AG04450 (cell line): ENCODE measurements at regions not wholly inside any gene's neighbourhood (a gene's known extent, or its start where the extent isn't known, plus 50 kb on each side); places are given as distances from the start of the nearest gene placed in this dataset.

Source experiments
- CTCF ChIA-PET: fragments of 300-600, 350-600 bp; formaldehyde crosslinking; extraction: SDS; loops from one replicate; lab custom pipeline; 2022; ENCODE audit warnings: antibody characterized with exemption, inconsistent platforms; lab: Charles Lee
- POLR2A ChIA-PET: fragments of 350-600 bp; formaldehyde crosslinking; extraction: SDS; loops from one replicate; lab custom pipeline; 2021; ENCODE audit warnings: antibody characterized with exemption, inconsistent platforms; lab: Yijun Ruan, JAX
- DNase-seq: peaks from one replicate; pipeline ENCODE4 v3.0.0-alpha.2; 2011; ENCODE audit warnings: low read depth, low spot score
- H3K27ac ChIP-seq: one replicate; pipeline ENCODE4 v1.5.1; 2012; ENCODE audit warnings: low read depth, low read length, control low read depth
- H3K27me3 ChIP-seq: one replicate; pipeline ENCODE4 v1.6.0; 2012; ENCODE audit warnings: low read length; ENCODE audit not compliant: control insufficient read depth, insufficient read depth
- H3K4me3 ChIP-seq: 2 replicates; pipeline ENCODE4 v1.5.1; 2011; ENCODE audit warnings: mild to moderate bottlenecking, low read depth, low read length, control low read depth
- H3K9me3 ChIP-seq: 2 replicates; pipeline ENCODE4 v1.5.1; 2012; ENCODE audit warnings: low read length; ENCODE audit not compliant: control insufficient read depth, insufficient read depth
- TF ChIP-seq, protein P1 (sequence below): IDR thresholded peaks from 2 replicates; pipeline ENCODE4 v1.5.1; 2011; ENCODE audit warnings: low read depth, low read length, control low read depth, inconsistent platforms

DNA sequence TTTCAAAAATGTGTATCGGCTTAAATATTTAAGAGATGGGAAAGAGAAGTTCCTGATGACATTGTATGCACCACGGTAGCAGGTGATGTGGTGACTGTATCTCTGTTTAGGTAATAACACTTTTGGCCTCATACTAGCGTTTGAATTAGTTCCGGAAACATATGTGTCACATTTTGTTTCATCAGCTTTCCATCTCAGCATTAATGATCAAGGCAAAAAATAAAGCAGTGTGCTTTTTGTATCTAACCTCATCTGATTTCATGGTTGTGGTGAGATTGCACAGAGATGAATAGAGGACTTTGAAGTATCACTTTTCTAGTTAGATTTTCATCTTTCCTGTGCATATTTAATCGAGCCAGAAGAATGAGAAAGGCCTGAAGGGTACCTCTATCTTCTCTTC is 206.4 kb upstream of the SPRY1 start:
- CTCF ChIA-PET = no interaction called here
- Histone ChIP-seq H3K27me3 (no peaks in the 10 kb centered on the region), H3K9me3 (no peaks in the 10 kb centered on the region), H3K4me3 (no peak overlapping the region), H3K27ac (no peak overlapping the region)
- POLR2A ChIA-PET = no interaction called here
- DNase-seq = no peak
- TF ChIP-seq, protein P1, sequence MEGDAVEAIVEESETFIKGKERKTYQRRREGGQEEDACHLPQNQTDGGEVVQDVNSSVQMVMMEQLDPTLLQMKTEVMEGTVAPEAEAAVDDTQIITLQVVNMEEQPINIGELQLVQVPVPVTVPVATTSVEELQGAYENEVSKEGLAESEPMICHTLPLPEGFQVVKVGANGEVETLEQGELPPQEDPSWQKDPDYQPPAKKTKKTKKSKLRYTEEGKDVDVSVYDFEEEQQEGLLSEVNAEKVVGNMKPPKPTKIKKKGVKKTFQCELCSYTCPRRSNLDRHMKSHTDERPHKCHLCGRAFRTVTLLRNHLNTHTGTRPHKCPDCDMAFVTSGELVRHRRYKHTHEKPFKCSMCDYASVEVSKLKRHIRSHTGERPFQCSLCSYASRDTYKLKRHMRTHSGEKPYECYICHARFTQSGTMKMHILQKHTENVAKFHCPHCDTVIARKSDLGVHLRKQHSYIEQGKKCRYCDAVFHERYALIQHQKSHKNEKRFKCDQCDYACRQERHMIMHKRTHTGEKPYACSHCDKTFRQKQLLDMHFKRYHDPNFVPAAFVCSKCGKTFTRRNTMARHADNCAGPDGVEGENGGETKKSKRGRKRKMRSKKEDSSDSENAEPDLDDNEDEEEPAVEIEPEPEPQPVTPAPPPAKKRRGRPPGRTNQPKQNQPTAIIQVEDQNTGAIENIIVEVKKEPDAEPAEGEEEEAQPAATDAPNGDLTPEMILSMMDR = no peak

- CTCF ChIA-PET = interaction anchor here (1.1 kb wide), 1 partner anchor 16 kb away, joined by 3 read pairs; no protein-coding TSS in a partner anchor
- no peaks in the 10 kb centered on the region for H3K27me3 ChIP-seq
- H3K4me3 ChIP-seq = no peak overlapping the region
- H3K27ac ChIP-seq = no peak overlapping the region
- no peak for DNase-seq
- POLR2A ChIA-PET = no interaction called here
- TF ChIP-seq, protein P1 = no peak
- no peaks in the 10 kb centered on the region for H3K9me3 ChIP-seq
Observed at GRCh38 chr4:123191728-123192127, 204.9 kb upstream of the SPRY1 start.

DNA sequence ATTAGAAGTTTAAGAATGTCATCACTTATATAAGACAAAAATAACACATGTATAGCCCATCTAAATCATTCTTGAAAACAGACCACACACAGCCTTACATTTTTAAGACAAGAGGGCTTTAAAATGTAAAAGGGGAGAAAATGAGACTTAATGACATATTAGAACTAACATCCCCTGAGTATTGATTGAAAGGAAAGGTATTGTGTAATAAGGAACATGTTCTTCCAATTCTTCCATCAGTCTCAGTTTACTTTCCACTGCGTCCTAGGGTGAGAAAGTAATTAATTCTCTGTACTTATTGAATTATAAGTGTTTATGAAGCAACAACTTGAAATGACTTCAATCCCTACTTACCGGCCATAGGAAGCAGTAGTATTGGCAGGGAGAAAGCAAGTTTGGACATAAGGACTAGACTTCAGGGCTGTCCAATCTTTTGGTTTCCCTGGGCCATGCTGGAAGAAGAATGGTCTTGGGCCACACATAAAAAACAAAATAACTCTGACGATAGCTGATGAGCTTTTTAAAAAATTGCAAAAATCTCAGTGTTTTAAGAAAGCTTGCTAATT is 202.7 kb upstream of the SPRY1 start:
- Histone ChIP-seq H3K9me3 (no peaks in the 10 kb centered on the region), H3K27ac (no peak overlapping the region), H3K27me3 (no peaks in the 10 kb centered on the region), H3K4me3 (no peak overlapping the region)
- no peak for DNase-seq
- CTCF ChIA-PET = no interaction called here
- TF ChIP-seq, protein P1 = no peak
- POLR2A ChIA-PET = no interaction called here

DNA sequence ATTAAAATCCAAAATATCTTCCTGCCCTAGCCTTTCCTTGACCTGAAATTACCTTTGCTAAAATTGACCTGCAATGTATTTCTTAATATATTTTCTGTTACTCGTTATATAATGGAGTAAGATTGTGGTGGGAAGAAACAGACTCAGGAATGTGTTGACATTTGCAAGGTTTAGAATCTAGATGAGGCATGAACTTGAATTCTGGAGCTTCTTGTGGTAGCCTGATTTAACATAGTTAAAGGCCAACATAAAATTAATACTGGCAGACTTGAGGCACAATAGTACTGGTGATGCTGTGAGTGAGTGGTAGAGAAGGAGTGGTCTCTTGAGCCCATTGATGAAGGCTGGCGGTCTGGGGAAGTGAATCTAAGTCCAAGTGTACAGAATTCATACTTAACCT is 197.9 kb upstream of the SPRY1 start:
- no peaks in the 10 kb centered on the region for H3K9me3 ChIP-seq
- no peak overlapping the region for H3K27ac ChIP-seq
- H3K4me3 ChIP-seq = no peak overlapping the region
- ChIA-PET POLR2A (no interaction called here), CTCF (no interaction called here)
- TF ChIP-seq, protein P1 = no peak
- no peak for DNase-seq
- no peaks in the 10 kb centered on the region for H3K27me3 ChIP-seq

GRCh38 chr4:123200051-123200940 is 196.3 kb upstream of the SPRY1 start:
- no peak overlapping the region for H3K27ac ChIP-seq
- H3K9me3 ChIP-seq = no peaks in the 10 kb centered on the region
- H3K27me3 ChIP-seq = no peaks in the 10 kb centered on the region
- ChIA-PET POLR2A (no interaction called here), CTCF (interaction anchor here (0.6 kb wide), 1 partner anchor 33 kb away, joined by 3 read pairs; no protein-coding TSS in a partner anchor)
- no peak for DNase-seq
- H3K4me3 ChIP-seq = no peak overlapping the region
- TF ChIP-seq, protein P1 = no peak
